RWPE2 (cell line): ENCODE measurements at regions not wholly inside any gene's neighbourhood (a gene's known extent, or its start where the extent isn't known, plus 50 kb on each side); places are given as distances from the start of the nearest gene placed in this dataset.

ENCODE experiments used
- ATAC-seq: fragments of 200-7000 bp; cut with Tn5 transposase; 3 replicates; pipeline ENCODE4 v1.9.1; 2021; ENCODE audit warnings: low read depth
- DNase-seq: peaks from one replicate; pipeline ENCODE4 v3.0.0-alpha.2; 2020; ENCODE audit warnings: low spot score
- H3K27ac ChIP-seq: fragments of 450-650 bp; 2 replicates; pipeline ENCODE4 v1.5.1; 2017; ENCODE audit warnings: mild to moderate bottlenecking; ENCODE audit not compliant: poor library complexity, severe bottlenecking
- H3K27me3 ChIP-seq: fragments of 250-450 bp; sonication (Bioruptor Pico); 2 replicates; pipeline ENCODE4 v1.5.1; 2021; ENCODE audit warnings: mild to moderate bottlenecking, moderate library complexity; ENCODE audit not compliant: insufficient read depth, poor library complexity, severe bottlenecking
- H3K36me3 ChIP-seq: fragments of 250-450 bp; sonication (Bioruptor Pico); 2 replicates; pipeline ENCODE4 v1.5.1; 2020; ENCODE audit warnings: low read depth, mild to moderate bottlenecking, moderate library complexity
- H3K4me1 ChIP-seq: fragments of 250-450 bp; sonication (Bioruptor Pico); 2 replicates; pipeline ENCODE4 v1.5.1; 2021; ENCODE audit warnings: mild to moderate bottlenecking, moderate library complexity; ENCODE audit not compliant: insufficient read depth, poor library complexity, severe bottlenecking
- H3K4me3 ChIP-seq: fragments of 250-450 bp; sonication (Bioruptor Pico); 2 replicates; pipeline ENCODE4 v1.5.1; 2021; ENCODE audit warnings: mild to moderate bottlenecking, moderate library complexity; ENCODE audit not compliant: severe bottlenecking
- H3K9me3 ChIP-seq: fragments of 250-450 bp; sonication (Bioruptor Pico); 2 replicates; pipeline ENCODE4 v1.5.1; 2021; ENCODE audit warnings: mild to moderate bottlenecking, moderate library complexity; ENCODE audit not compliant: severe bottlenecking
- CTCF ChIP-seq: fragments of 450-650 bp; IDR thresholded peaks from one replicate; pipeline ENCODE4 v1.5.1; 2017; ENCODE audit warnings: mild to moderate bottlenecking, moderate library complexity; ENCODE audit not compliant: poor library complexity, severe bottlenecking

- no peak for DNase-seq
- Histone ChIP-seq H3K27ac (peak overlapping the region; percentile 82), H3K4me3 (no peak overlapping the region), H3K9me3 (peaks cover 4% of the 10 kb centered on the region), H3K4me1 (peaks cover 22% of the 10 kb centered on the region), H3K36me3 (no peaks in the 10 kb centered on the region), H3K27me3 (no peaks in the 10 kb centered on the region)
- peak; percentile 84 for ATAC-seq
- TF ChIP-seq CTCF: no peak
Observed at GRCh38 chr4:176400816-176401461, 81.2 kb downstream of the SPCS3 start.

GRCh38 chr4:176404621-176405020 lies 84.9 kb downstream of the SPCS3 start:
- peak; percentile 75; the same call in 2 of the 3 replicates for ATAC-seq
- no peak for DNase-seq
- no peaks in the 10 kb centered on the region for H3K36me3 ChIP-seq

GRCh38 chr4:176406297-176406696 lies 86.5 kb downstream of the SPCS3 start:
- Histone ChIP-seq H3K4me1 (peaks cover 11% of the 10 kb centered on the region), H3K4me3 (no peak overlapping the region), H3K36me3 (no peaks in the 10 kb centered on the region), H3K27ac (no peak overlapping the region), H3K27me3 (no peaks in the 10 kb centered on the region), H3K9me3 (peaks cover 4% of the 10 kb centered on the region)
- TF ChIP-seq CTCF: no peak
- ATAC-seq: no peak
- no peak for DNase-seq

More at GRCh38 chr4:176404621-176405020, 84.9 kb downstream of the SPCS3 start:
- Histone ChIP-seq H3K4me1 (peaks cover 22% of the 10 kb centered on the region), H3K4me3 (no peak overlapping the region), H3K27ac (no peak overlapping the region), H3K9me3 (peaks cover 4% of the 10 kb centered on the region), H3K27me3 (no peaks in the 10 kb centered on the region)
- no peak for TF ChIP-seq CTCF

GRCh38 chr4:176406736-176407135 lies 87.0 kb downstream of the SPCS3 start:
- Histone ChIP-seq H3K36me3 (no peaks in the 10 kb centered on the region), H3K9me3 (no peaks in the 10 kb centered on the region)
- no peak for TF ChIP-seq CTCF

GRCh38 chr4:176409627-176410026 lies 89.9 kb downstream of the SPCS3 start:
- H3K4me1 ChIP-seq: peaks cover 2% of the 10 kb centered on the region
- no peak for TF ChIP-seq CTCF
- no peaks in the 10 kb centered on the region for H3K27me3 ChIP-seq
- no peaks in the 10 kb centered on the region for H3K36me3 ChIP-seq
- H3K9me3 ChIP-seq: no peaks in the 10 kb centered on the region
- no peak overlapping the region for H3K27ac ChIP-seq
- no peak for DNase-seq
- no peak for ATAC-seq
- no peak overlapping the region for H3K4me3 ChIP-seq

More at GRCh38 chr4:176406736-176407135, 87.0 kb downstream of the SPCS3 start:
- H3K27me3 ChIP-seq: no peaks in the 10 kb centered on the region
- no peak for ATAC-seq
- H3K4me1 ChIP-seq: peaks cover 7% of the 10 kb centered on the region
- H3K4me3 ChIP-seq: no peak overlapping the region
- no peak for DNase-seq
- no peak overlapping the region for H3K27ac ChIP-seq
